Astrocyte (in vitro differentiated cells and primary cell): ENCODE measurements at regions not wholly inside any gene's neighbourhood (a gene's known extent, or its start where the extent isn't known, plus 50 kb on each side); places are given as distances from the start of the nearest gene placed in this dataset.

ENCODE experiments used
- DNase-seq: peaks from one replicate; pipeline ENCODE4 v3.0.0-alpha.2; 2010; ENCODE audit warnings: low read depth
- FAIRE-seq: peaks from 2 replicates; lab custom pipeline; 2011; peaks lifted over from hg19 to GRCh38; lab: Jason Lieb, UNC
- H2AFZ ChIP-seq: 2 replicates; pipeline ENCODE4 v1.6.0; 2012; ENCODE audit warnings: low read depth, low read length, inconsistent platforms
- H3K27ac ChIP-seq: 2 replicates; pipeline ENCODE4 v1.5.1; 2011; ENCODE audit warnings: low read depth, low read length, inconsistent platforms
- H3K27me3 ChIP-seq: 2 replicates; pipeline ENCODE4 v1.6.0; 2011; ENCODE audit warnings: low read length, inconsistent platforms; ENCODE audit not compliant: insufficient read depth
- H3K36me3 ChIP-seq: 2 replicates; pipeline ENCODE4 v1.5.1; 2011; ENCODE audit warnings: low read length, inconsistent platforms; ENCODE audit not compliant: insufficient read depth
- H3K4me1 ChIP-seq: 2 replicates; pipeline ENCODE4 v1.5.1; 2011; ENCODE audit warnings: low read length, inconsistent platforms; ENCODE audit not compliant: insufficient read depth
- H3K4me2 ChIP-seq: 2 replicates; pipeline ENCODE4 v1.6.0; 2012; ENCODE audit warnings: low read length, inconsistent platforms
- H3K4me3 ChIP-seq: 2 replicates; pipeline ENCODE4 v1.5.1; 2011; ENCODE audit warnings: low read depth, mild to moderate bottlenecking, low read length, inconsistent platforms; ENCODE audit not compliant: insufficient read depth
- H3K79me2 ChIP-seq: 2 replicates; pipeline ENCODE4 v1.6.0; 2012; ENCODE audit warnings: mild to moderate bottlenecking, low read length, inconsistent platforms; ENCODE audit not compliant: insufficient read depth
- H3K9ac ChIP-seq: 2 replicates; pipeline ENCODE4 v1.6.0; 2012; ENCODE audit warnings: mild to moderate bottlenecking, low read length, inconsistent platforms
- H3K9me3 ChIP-seq: 2 replicates; pipeline ENCODE4 v1.5.1; 2012; ENCODE audit warnings: low read depth, mild to moderate bottlenecking, low read length, inconsistent platforms; ENCODE audit not compliant: insufficient read depth
- H4K20me1 ChIP-seq: 2 replicates; pipeline ENCODE4 v1.6.0; 2012; ENCODE audit warnings: low read length, inconsistent platforms; ENCODE audit not compliant: insufficient read depth
- H3K27ac Mint-ChIP-seq: one replicate; pipeline ENCODE4 v1.8.0; 2021; ENCODE audit warnings: mild to moderate bottlenecking, mixed read lengths; ENCODE audit not compliant: unreplicated experiment
- H3K27me3 Mint-ChIP-seq: one replicate; pipeline ENCODE4 v1.8.0; 2021; ENCODE audit warnings: low read depth, mixed read lengths; ENCODE audit not compliant: unreplicated experiment
- H3K36me3 Mint-ChIP-seq: one replicate; pipeline ENCODE4 v1.8.0; 2021; ENCODE audit warnings: low read depth, mixed read lengths; ENCODE audit not compliant: unreplicated experiment
- H3K4me1 Mint-ChIP-seq: one replicate; pipeline ENCODE4 v1.8.0; 2021; ENCODE audit warnings: low read depth, mixed read lengths; ENCODE audit not compliant: unreplicated experiment
- H3K4me3 Mint-ChIP-seq: one replicate; pipeline ENCODE4 v1.8.0; 2021; ENCODE audit warnings: mild to moderate bottlenecking, moderate library complexity, mixed read lengths; ENCODE audit not compliant: unreplicated experiment
- H3K9me3 Mint-ChIP-seq: one replicate; pipeline ENCODE4 v1.8.0; 2021; ENCODE audit warnings: mild to moderate bottlenecking, mixed read lengths; ENCODE audit not compliant: unreplicated experiment
- EZH2 ChIP-seq: IDR thresholded peaks from 2 replicates; pipeline ENCODE4 v1.6.1; 2012; ENCODE audit warnings: mild to moderate bottlenecking, low read length, inconsistent platforms; ENCODE audit not compliant: insufficient read depth
- TF ChIP-seq, protein P1 (sequence below): IDR thresholded peaks from 2 replicates; pipeline ENCODE4 v1.5.1; 2011; ENCODE audit warnings: low read depth, mild to moderate bottlenecking, inconsistent platforms, low read length, moderate library complexity; ENCODE audit not compliant: insufficient read depth

- H2AFZ ChIP-seq = no peak overlapping the region
- no peaks in the 10 kb centered on the region for H3K9me3 ChIP-seq
- peaks cover 8% of the 10 kb centered on the region for H3K27me3 ChIP-seq
- no peaks in the 10 kb centered on the region for H4K20me1 ChIP-seq
- no peak for FAIRE-seq
- H3K36me3 ChIP-seq = no peaks in the 10 kb centered on the region
- no peaks in the 10 kb centered on the region for H3K36me3 Mint-ChIP-seq
- H3K79me2 ChIP-seq = no peaks in the 10 kb centered on the region
- H3K4me3 Mint-ChIP-seq = no peak overlapping the region
- TF ChIP-seq, protein P1, sequence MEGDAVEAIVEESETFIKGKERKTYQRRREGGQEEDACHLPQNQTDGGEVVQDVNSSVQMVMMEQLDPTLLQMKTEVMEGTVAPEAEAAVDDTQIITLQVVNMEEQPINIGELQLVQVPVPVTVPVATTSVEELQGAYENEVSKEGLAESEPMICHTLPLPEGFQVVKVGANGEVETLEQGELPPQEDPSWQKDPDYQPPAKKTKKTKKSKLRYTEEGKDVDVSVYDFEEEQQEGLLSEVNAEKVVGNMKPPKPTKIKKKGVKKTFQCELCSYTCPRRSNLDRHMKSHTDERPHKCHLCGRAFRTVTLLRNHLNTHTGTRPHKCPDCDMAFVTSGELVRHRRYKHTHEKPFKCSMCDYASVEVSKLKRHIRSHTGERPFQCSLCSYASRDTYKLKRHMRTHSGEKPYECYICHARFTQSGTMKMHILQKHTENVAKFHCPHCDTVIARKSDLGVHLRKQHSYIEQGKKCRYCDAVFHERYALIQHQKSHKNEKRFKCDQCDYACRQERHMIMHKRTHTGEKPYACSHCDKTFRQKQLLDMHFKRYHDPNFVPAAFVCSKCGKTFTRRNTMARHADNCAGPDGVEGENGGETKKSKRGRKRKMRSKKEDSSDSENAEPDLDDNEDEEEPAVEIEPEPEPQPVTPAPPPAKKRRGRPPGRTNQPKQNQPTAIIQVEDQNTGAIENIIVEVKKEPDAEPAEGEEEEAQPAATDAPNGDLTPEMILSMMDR = no peak
- no peak for TF ChIP-seq EZH2
- no peak for DNase-seq
- H3K27ac ChIP-seq = no peak overlapping the region
- H3K9ac ChIP-seq = no peak overlapping the region
- peaks cover 3% of the 10 kb centered on the region for H3K4me1 ChIP-seq
- H3K4me2 ChIP-seq = no peak overlapping the region
- H3K27me3 Mint-ChIP-seq = peaks cover 90% of the 10 kb centered on the region
- no peak overlapping the region for H3K4me3 ChIP-seq
- no peaks in the 10 kb centered on the region for H3K4me1 Mint-ChIP-seq
- no peak overlapping the region for H3K27ac Mint-ChIP-seq
- H3K9me3 Mint-ChIP-seq = peaks cover 11% of the 10 kb centered on the region
These were observed 87.5 kb downstream of the ANKRD60 start for GRCh38 chr20:58140787-58141425.

DNA sequence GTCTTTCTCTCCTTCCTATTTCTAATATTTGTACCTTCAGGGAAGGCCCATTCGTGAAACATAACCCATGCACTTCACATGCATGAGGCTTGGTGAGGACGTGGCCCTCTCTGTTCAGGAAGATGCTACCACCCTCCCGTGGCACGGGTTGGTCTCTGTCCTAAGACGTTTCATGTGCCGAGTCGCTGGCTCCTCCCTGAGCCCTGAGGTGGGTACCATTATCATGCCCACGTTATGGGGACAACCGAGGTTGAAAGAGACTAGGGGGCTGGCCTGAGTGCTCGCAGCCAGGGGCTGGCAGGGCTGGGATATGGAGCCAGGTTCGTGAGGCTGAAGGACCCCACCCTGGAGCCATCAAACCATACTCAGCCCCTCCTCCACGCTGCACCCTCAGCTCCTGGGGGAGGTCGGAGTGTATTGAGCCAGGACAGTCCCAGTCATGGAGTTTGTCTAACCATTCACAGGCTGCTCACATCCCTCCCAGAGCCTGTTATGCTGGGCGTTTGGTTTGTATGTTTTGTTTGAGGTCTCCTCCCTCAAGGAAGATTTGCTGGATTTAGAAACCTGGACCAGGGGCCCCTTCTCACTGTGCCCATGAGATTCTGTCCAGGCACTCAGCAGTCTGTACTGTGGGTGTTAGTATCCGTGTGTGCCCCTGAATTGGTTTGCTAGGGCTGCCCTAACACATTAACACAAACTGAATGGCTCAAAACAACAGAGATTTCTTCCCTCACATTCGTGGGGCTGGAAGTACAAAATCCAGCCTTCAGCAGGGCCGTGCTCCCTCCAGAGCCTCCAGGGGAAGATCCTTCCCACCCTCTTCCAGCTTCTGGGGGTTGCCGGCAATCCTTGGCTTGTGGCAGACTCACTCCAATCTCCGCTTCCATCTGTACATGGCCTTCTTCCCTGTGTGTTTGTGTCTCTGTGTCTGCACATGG lies 88.3 kb downstream of the ANKRD60 start:
- Mint-ChIP-seq H3K27ac (no peak overlapping the region), H3K9me3 (peaks cover 11% of the 10 kb centered on the region), H3K36me3 (no peaks in the 10 kb centered on the region), H3K27me3 (peaks cover 90% of the 10 kb centered on the region), H3K4me3 (no peak overlapping the region), H3K4me1 (no peaks in the 10 kb centered on the region)
- H4K20me1 ChIP-seq = no peaks in the 10 kb centered on the region
- TF ChIP-seq, protein P1 = no peak
- no peak for TF ChIP-seq EZH2
- peaks cover 8% of the 10 kb centered on the region for H3K4me1 ChIP-seq
- H3K4me3 ChIP-seq = no peak overlapping the region
- no peak overlapping the region for H3K9ac ChIP-seq
- no peak overlapping the region for H3K4me2 ChIP-seq
- H3K27ac ChIP-seq = no peak overlapping the region
- no peak for FAIRE-seq
- no peak for DNase-seq
- H3K27me3 ChIP-seq = peaks cover 8% of the 10 kb centered on the region
- no peaks in the 10 kb centered on the region for H3K79me2 ChIP-seq
- no peaks in the 10 kb centered on the region for H3K9me3 ChIP-seq
- H2AFZ ChIP-seq = no peak overlapping the region
- H3K36me3 ChIP-seq = no peaks in the 10 kb centered on the region
